Dendritic cell treated with granulocyte-macrophage colony-stimulating factor and Interleukin-4, amounts not matched to agents 40 ng/mL and 50 ng/mL, for 4 days (primary cell): ENCODE measurements at regions not wholly inside any gene's neighbourhood (a gene's known extent, or its start where the extent isn't known, plus 50 kb on each side); places are given as distances from the start of the nearest gene placed in this dataset.
"Not testable (repeated sequence)": the region's sequence is repeated elsewhere in the genome, so short reads cannot be mapped to it uniquely, and the experiment has no call there.

ENCODE experiments used
- H3K27ac Mint-ChIP-seq: one replicate; pipeline ENCODE4 v1.8.0; 2022; ENCODE audit warnings: mild to moderate bottlenecking, mixed read lengths
- H3K27me3 Mint-ChIP-seq: one replicate; pipeline ENCODE4 v1.8.0; 2022; ENCODE audit warnings: mild to moderate bottlenecking, mixed read lengths
- H3K36me3 Mint-ChIP-seq: one replicate; pipeline ENCODE4 v1.8.0; 2022; ENCODE audit warnings: low read depth, mixed read lengths
- H3K4me1 Mint-ChIP-seq: one replicate; pipeline ENCODE4 v1.8.0; 2022; ENCODE audit warnings: low read depth, mixed read lengths
- H3K4me3 Mint-ChIP-seq: one replicate; pipeline ENCODE4 v1.8.0; 2022; ENCODE audit warnings: mild to moderate bottlenecking, moderate library complexity, mixed read lengths
- H3K9me3 Mint-ChIP-seq: one replicate; pipeline ENCODE4 v1.8.0; 2022; ENCODE audit warnings: mixed read lengths
- intact Hi-C: fragments of 100-400 bp; cut with micrococcal nuclease; formaldehyde crosslinking; loops from one replicate; pipeline ENCODE4 v1.15.0; 2022

DNA sequence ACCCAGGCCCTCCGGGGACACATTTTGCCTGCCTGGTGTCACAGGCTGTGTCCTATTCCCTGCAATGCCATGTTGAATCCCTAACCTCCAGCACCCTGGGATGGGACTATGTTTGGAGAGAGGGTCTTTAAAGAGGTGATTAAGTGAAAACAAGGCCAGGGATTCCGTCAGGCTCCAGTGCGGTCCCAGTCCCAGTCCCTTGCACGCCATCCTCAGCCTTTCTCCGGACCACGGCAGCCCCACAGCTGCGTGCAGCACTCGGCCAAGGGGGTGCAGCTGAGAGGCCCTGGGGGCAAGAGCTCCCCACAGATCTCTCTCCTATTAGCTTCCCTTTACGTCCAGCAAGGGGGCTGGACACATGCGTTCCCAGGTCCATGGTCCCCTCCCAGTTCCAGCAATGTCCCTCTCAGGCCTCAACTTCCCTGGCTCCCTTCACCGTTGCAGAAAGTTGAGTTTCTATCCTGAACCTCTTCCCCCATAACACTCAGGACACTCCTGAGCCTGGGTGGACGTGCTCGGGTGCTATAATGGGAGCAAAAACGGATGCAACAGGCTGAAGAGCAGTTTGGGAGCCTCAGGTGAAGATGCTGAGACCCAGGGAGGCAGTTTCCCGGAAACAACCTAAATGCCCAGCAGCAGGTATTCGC lies 1422.7 kb downstream of the BRD1 start:
- H3K27ac Mint-ChIP-seq, result no peak overlapping the region
- intact Hi-C loops, result no loop called here
- H3K9me3 Mint-ChIP-seq, result no peaks in the 10 kb centered on the region
- H3K4me3 Mint-ChIP-seq, result no peak overlapping the region
- no peaks in the 10 kb centered on the region for H3K36me3 Mint-ChIP-seq
- H3K27me3 Mint-ChIP-seq, result no peaks in the 10 kb centered on the region
- H3K4me1 Mint-ChIP-seq, result no peaks in the 10 kb centered on the region

- no peak overlapping the region for H3K4me3 Mint-ChIP-seq
- intact Hi-C loops, result no loop called here
- H3K4me1 Mint-ChIP-seq, result no peaks in the 10 kb centered on the region
- no peaks in the 10 kb centered on the region for H3K27me3 Mint-ChIP-seq
- H3K27ac Mint-ChIP-seq, result no peak overlapping the region
- no peaks in the 10 kb centered on the region for H3K36me3 Mint-ChIP-seq
- no peaks in the 10 kb centered on the region for H3K9me3 Mint-ChIP-seq
Measured at GRCh38 chr22:48403521-48404403, 1423.9 kb downstream of the BRD1 start.

GRCh38 chr22:48402591-48403031 lies 1425.1 kb downstream of the BRD1 start:
- Mint-ChIP-seq H3K9me3 (no peaks in the 10 kb centered on the region), H3K27ac (no peak overlapping the region), H3K27me3 (no peaks in the 10 kb centered on the region), H3K4me3 (no peak overlapping the region), H3K4me1 (no peaks in the 10 kb centered on the region), H3K36me3 (no peaks in the 10 kb centered on the region)
- intact Hi-C loops, result no loop called here

DNA sequence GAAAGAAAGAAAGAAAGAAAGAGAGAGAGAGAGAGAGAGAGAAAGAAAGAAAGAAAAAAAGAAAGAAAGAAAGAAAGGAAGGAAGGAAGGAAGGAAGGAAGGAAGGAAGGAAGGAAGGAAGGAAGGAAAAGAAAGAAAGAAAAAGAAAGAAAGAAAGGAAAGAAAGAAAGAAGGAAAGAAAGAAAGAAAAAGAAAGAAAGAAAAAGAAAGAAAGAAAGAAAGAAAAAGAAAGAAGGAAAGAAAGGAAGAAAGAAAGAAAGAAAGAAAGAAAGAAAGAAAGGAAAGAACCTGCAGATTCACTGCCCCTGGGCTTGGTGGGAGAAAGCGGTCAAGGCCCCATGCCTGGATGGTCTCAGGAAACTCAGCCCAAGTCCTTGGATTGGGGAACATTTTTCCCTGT lies 1426.2 kb downstream of the BRD1 start:
- H3K36me3 Mint-ChIP-seq, H3K27me3 Mint-ChIP-seq, H3K4me1 Mint-ChIP-seq, H3K27ac Mint-ChIP-seq, H3K4me3 Mint-ChIP-seq, H3K9me3 Mint-ChIP-seq, intact Hi-C loops: not testable (repeated sequence)

DNA sequence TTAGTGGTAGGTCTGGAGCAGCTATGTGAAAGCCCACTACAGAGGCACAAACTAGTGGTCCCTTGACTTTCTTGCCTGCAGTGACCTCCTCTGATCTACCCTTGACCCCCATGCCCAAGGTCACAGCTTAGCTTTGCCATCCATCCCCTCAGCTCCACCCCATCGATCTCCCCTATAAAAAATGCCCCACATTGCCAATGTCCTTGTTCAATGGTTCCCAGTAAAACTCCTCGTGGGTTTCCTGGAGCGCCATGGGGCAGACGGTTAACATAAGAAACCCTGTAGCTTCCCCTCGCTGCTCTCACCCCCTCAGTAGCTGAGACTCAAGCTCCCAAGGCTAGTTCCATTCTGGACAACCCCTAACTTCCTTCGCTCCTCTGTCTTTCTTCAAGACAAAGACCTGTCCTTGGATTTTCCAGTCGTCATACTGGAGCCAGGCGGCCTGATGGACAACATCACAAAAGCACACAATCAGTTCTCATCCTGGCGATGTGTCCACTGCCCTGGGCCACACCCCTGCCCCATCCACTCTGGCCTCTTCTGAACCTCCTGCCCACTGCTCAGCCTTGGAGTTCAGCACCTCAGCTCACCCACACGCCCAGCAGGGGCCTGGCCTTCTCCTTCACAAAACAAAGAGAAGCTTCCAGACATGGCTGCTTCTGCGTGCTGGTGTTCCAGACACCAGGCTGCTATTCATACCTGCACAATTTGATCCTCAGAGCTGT lies 1429.3 kb downstream of the BRD1 start:
- Mint-ChIP-seq H3K9me3 (no peaks in the 10 kb centered on the region), H3K27me3 (no peaks in the 10 kb centered on the region), H3K36me3 (no peaks in the 10 kb centered on the region), H3K4me1 (no peaks in the 10 kb centered on the region), H3K4me3 (no peak overlapping the region), H3K27ac (no peak overlapping the region)
- intact Hi-C loops, result no loop called here

GRCh38 chr22:48397531-48398180 lies 1430.0 kb downstream of the BRD1 start:
- Mint-ChIP-seq H3K27me3 (no peaks in the 10 kb centered on the region), H3K9me3 (no peaks in the 10 kb centered on the region), H3K4me3 (no peak overlapping the region), H3K36me3 (no peaks in the 10 kb centered on the region), H3K4me1 (no peaks in the 10 kb centered on the region), H3K27ac (no peak overlapping the region)
- intact Hi-C loops, result no loop called here

DNA sequence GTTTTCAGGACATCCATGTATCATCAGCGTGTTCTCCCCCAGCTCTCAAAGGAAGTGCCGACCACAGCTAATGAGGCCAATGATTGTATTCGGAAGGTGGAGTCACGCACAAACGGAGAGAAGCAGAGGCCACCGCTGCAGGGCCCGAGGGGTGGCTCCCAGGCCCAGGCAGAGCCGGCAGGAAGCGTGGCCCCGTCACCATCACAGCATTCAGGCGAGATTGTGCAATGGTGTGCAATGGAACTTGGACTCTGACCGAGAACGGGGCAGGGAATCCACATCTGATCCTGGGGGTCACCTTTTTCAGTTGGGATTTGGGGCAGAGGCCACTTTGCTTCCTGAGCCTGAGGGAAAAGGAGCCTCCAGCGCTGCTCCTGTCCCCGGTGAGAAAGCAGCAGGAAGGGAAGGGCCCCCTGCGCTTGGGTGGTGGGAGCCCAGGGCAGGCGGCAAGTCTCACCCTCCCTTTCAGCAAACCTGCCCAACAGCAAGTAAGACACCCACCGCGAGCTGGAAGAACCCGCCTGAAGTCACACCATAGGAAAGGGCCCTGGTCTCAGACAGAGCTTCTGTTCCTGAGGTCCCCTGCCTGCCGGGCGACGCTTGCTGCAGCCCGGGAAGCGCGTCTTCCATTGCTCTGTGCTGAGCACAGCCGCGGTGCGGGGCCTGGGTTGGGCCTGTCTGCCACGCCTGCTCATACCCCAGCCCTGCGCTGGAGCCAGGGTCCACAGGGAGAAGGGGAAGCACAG lies 1430.7 kb downstream of the BRD1 start:
- Mint-ChIP-seq H3K27ac (no peak overlapping the region), H3K27me3 (no peaks in the 10 kb centered on the region), H3K4me3 (no peak overlapping the region), H3K9me3 (no peaks in the 10 kb centered on the region), H3K4me1 (no peaks in the 10 kb centered on the region), H3K36me3 (no peaks in the 10 kb centered on the region)
- intact Hi-C loops, result no loop called here

DNA sequence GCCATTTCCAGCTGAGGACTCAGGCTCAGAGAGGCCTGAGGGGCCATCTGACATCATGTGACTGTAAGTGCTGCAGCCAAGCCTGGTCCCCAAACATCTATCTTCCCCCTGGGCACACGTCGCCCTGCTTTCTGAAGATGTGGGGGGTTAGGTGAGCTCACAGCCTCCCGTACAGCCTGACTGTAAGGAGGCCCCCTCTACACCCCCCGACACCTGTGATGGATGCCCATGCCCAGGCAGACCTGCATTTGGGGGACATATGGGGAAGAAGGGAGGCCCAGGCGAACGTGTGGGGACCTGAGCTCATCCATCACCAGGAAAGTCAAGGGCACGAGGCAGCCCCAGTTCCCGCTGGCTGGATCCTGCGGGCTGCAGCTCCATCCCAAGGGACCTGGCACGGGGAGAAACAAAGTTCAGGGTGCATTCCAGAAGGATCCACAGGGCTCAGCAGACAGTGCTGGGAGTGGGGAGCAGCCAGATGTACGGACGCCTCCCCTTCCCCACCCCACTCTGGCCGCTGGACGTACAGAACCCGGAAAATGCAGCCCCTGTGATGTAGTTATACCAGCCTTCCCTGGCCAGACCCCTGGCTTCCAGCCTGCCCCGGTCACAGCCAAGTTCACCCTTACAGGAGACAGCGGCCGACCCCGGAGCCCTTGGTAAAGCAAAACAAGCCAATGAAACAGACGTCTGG lies 1431.4 kb downstream of the BRD1 start:
- H3K4me3 Mint-ChIP-seq, result no peak overlapping the region
- H3K36me3 Mint-ChIP-seq, result no peaks in the 10 kb centered on the region
- no peaks in the 10 kb centered on the region for H3K4me1 Mint-ChIP-seq
- H3K27ac Mint-ChIP-seq, result no peak overlapping the region
- intact Hi-C loops, result no loop called here
- H3K9me3 Mint-ChIP-seq, result no peaks in the 10 kb centered on the region
- H3K27me3 Mint-ChIP-seq, result no peaks in the 10 kb centered on the region

DNA sequence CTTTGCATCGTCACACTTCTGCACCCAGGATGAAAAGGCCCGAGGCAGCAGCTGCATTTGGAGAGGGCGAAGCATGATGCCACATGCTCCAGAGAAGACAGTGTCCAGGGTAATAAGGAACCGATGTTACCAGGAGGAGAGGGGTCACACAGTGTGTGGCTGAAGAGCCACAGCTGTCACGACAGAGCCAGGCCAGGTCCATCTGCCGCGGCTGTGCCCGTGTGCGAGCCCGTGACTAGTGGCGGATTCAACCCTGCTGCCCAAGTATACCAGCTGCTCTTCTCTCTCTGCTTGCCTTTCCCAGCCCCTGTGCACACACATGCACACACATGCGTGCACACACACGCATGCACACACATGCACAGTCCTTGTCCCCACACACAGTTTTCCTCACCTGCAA lies 1432.5 kb downstream of the BRD1 start:
- Mint-ChIP-seq H3K27me3 (no peaks in the 10 kb centered on the region), H3K27ac (no peak overlapping the region), H3K9me3 (no peaks in the 10 kb centered on the region), H3K4me1 (no peaks in the 10 kb centered on the region), H3K4me3 (no peak overlapping the region), H3K36me3 (no peaks in the 10 kb centered on the region)
- intact Hi-C loops, result no loop called here

DNA sequence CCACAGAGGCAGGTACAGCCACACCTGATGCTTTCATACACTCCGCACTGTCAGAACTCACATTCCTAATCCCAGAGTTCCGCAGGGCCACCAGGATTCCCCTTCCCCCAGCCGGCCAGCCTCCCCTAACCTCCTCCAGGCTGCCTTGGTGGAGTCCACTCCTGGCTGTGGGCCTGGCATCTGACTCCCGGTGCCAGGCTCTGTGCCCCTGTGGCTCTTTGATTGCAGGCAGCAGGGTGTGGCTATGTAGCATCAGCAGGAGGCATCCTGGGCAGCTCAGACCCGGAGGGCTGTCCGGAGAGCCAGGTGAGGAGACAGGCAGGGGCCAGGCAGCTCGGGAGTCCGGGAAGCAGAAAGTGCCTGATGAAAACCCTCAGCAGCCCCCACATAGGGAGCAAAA lies 1432.9 kb downstream of the BRD1 start:
- no peaks in the 10 kb centered on the region for H3K9me3 Mint-ChIP-seq
- intact Hi-C loops, result no loop called here

GRCh38 chr22:48393885-48394284 lies 1433.8 kb downstream of the BRD1 start:
- no peaks in the 10 kb centered on the region for H3K36me3 Mint-ChIP-seq
- no peak overlapping the region for H3K27ac Mint-ChIP-seq
- intact Hi-C loops, result no loop called here
- no peak overlapping the region for H3K4me3 Mint-ChIP-seq
- no peaks in the 10 kb centered on the region for H3K4me1 Mint-ChIP-seq
- H3K9me3 Mint-ChIP-seq, result no peaks in the 10 kb centered on the region
- H3K27me3 Mint-ChIP-seq, result no peaks in the 10 kb centered on the region

More for the DNA sequence above, 1432.9 kb downstream of the BRD1 start:
- H3K4me3 Mint-ChIP-seq, result no peak overlapping the region
- H3K27ac Mint-ChIP-seq, result no peak overlapping the region
- H3K4me1 Mint-ChIP-seq, result no peaks in the 10 kb centered on the region
- H3K27me3 Mint-ChIP-seq, result no peaks in the 10 kb centered on the region
- no peaks in the 10 kb centered on the region for H3K36me3 Mint-ChIP-seq

DNA sequence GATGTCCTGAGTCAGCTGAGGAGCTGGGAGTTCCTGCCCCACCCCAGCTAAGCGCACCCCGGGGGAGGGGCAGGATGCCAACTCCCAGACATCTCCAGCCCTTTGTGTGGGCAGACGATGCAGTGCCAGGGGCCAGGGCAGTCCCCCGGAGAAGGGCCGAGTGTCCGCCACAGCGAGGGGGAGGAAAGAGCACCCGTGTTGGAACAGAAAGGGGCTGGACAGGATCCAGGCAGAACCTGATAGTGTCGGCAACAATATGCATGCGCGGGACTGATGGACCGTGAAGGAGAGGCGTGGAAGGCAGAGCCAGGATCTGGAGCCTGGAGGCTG lies 1434.7 kb downstream of the BRD1 start:
- Mint-ChIP-seq H3K9me3 (no peaks in the 10 kb centered on the region), H3K36me3 (no peaks in the 10 kb centered on the region), H3K27ac (no peak overlapping the region), H3K4me3 (no peak overlapping the region), H3K27me3 (no peaks in the 10 kb centered on the region), H3K4me1 (no peaks in the 10 kb centered on the region)
- intact Hi-C loops, result no loop called here

GRCh38 chr22:48391820-48392219 lies 1435.9 kb downstream of the BRD1 start:
- intact Hi-C loops, result no loop called here

More at GRCh38 chr22:48391820-48392219, 1435.9 kb downstream of the BRD1 start:
- no peaks in the 10 kb centered on the region for H3K4me1 Mint-ChIP-seq
- no peaks in the 10 kb centered on the region for H3K27me3 Mint-ChIP-seq
- H3K4me3 Mint-ChIP-seq, result no peak overlapping the region
- H3K36me3 Mint-ChIP-seq, result no peaks in the 10 kb centered on the region
- H3K27ac Mint-ChIP-seq, result no peak overlapping the region
- H3K9me3 Mint-ChIP-seq, result no peaks in the 10 kb centered on the region
